Stomach smooth muscle (tissue), 2 donors: ENCODE measurements at regions not wholly inside any gene's neighbourhood (a gene's known extent, or its start where the extent isn't known, plus 50 kb on each side); places are given as distances from the start of the nearest gene placed in this dataset.

Source experiments
- H3K27ac ChIP-seq: one replicate; pipeline ENCODE4 v1.7.0; 2013; ENCODE audit warnings: mild to moderate bottlenecking, low read length, inconsistent platforms
- H3K27me3 ChIP-seq, 2 donors: one replicate each; pipeline ENCODE4 v1.7.0; 2013; ENCODE audit warnings: low read length in 2 of 2; ENCODE audit not compliant: insufficient read depth in 2 of 2, control insufficient read depth in 1 of 2
- H3K36me3 ChIP-seq, 2 donors: one replicate each; pipeline ENCODE4 v1.7.0; 2013; ENCODE audit warnings: low read length in 2 of 2; ENCODE audit not compliant: control insufficient read depth in 2 of 2, insufficient read depth in 2 of 2
- H3K4me1 ChIP-seq: one replicate; pipeline ENCODE4 v1.7.0; 2013; ENCODE audit warnings: low read length; ENCODE audit not compliant: control insufficient read depth, insufficient read depth
- H3K4me3 ChIP-seq, 2 donors: one replicate each; pipeline ENCODE4 v1.7.0; 2013; ENCODE audit warnings: low read length in 2 of 2
- H3K9ac ChIP-seq, 2 donors: one replicate each; pipeline ENCODE4 v1.7.0; 2013; ENCODE audit warnings: low read length in 2 of 2, mild to moderate bottlenecking in 1 of 2
- H3K9me3 ChIP-seq, 2 donors: one replicate each; pipeline ENCODE4 v1.7.0; 2013; ENCODE audit warnings: low read length in 2 of 2; ENCODE audit not compliant: control insufficient read depth in 2 of 2
- donor health status: healthy.
- donor health status: Pancreatic carcinoma.

DNA sequence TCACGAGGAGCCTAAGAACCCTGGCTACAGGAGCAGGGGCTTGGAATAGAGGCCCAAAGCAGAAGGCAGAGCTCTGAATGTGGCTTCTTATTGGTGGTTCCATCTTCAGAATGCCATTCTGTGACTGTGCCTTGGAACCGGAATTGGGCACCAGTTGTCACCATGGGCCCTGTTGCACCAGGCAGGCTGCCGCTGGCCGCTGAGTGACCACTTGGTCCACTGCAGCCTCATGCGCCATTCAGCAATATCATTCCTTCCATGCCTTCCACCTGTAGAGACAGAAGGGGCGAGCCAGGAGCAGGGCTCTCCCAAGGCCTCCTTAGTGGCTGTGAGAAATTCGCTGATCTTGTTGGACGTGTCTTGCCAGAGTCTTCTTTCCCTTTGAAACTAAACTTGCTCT is 270.3 kb upstream of the CHD6 start:
- Histone ChIP-seq H3K4me3 (no peak overlapping the region), H3K27me3 (no peaks in the 10 kb centered on the region), H3K9me3 (no peaks in the 10 kb centered on the region), H3K4me1 (no peaks in the 10 kb centered on the region), H3K36me3 (no peaks in the 10 kb centered on the region), H3K9ac (no peak overlapping the region), H3K27ac (no peak overlapping the region)

- H3K36me3 ChIP-seq: no peaks in the 10 kb centered on the region
- H3K27ac ChIP-seq: no peak overlapping the region
- no peaks in the 10 kb centered on the region for H3K4me1 ChIP-seq
- no peak overlapping the region for H3K9ac ChIP-seq
- H3K9me3 ChIP-seq: no peaks in the 10 kb centered on the region
- H3K27me3 ChIP-seq: peaks cover 0 to 3% of the 10 kb centered on the region in 2 donors
- H3K4me3 ChIP-seq: no peak overlapping the region
Observed at GRCh38 chr20:41887500-41887899, 269.3 kb upstream of the CHD6 start.

DNA sequence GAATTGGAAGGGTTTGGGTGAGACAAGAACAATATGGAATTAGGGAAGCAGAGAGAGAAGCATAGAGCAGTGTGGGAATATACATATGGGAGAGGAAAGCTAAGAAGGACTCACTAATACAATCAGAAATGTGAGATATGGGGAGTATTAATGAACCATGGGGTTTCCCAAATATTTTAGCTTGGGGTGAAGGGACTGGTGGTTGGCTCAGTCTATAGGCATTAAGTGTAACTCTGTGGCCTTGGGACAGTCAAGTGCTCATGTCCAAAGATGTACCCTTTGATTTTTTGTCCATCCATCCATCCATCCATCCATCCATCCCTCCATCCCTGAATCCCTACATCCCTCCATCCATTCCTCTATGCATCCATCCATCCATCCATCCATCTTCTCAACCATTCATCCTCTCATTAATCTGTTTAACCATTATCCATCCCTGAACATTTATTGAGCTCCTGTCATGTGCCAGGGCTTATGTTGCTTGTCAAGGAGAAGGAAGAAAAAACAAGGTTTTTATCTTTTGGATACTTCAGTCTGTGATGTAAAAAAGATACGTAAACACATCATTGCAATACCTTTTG is 263.4 kb upstream of the CHD6 start:
- H3K27ac ChIP-seq: no peak overlapping the region
- H3K4me3 ChIP-seq: no peak overlapping the region
- no peaks in the 10 kb centered on the region for H3K36me3 ChIP-seq
- H3K4me1 ChIP-seq: no peaks in the 10 kb centered on the region
- H3K27me3 ChIP-seq: peaks cover 0 to 3% of the 10 kb centered on the region in 2 donors
- H3K9ac ChIP-seq: no peak overlapping the region
- no peaks in the 10 kb centered on the region for H3K9me3 ChIP-seq

GRCh38 chr20:41879123-41879522 is 260.9 kb upstream of the CHD6 start:
- peaks cover 0 to 3% of the 10 kb centered on the region in 2 donors for H3K27me3 ChIP-seq
- H3K9me3 ChIP-seq: no peaks in the 10 kb centered on the region
- H3K4me3 ChIP-seq: no peak overlapping the region

GRCh38 chr20:41877911-41878310 is 259.7 kb upstream of the CHD6 start:
- peaks cover 0 to 3% of the 10 kb centered on the region in 2 donors for H3K27me3 ChIP-seq
- H3K27ac ChIP-seq: no peak overlapping the region
- no peak overlapping the region for H3K4me3 ChIP-seq
- H3K9me3 ChIP-seq: no peaks in the 10 kb centered on the region
- H3K9ac ChIP-seq: no peak overlapping the region
- no peaks in the 10 kb centered on the region for H3K4me1 ChIP-seq
- no peaks in the 10 kb centered on the region for H3K36me3 ChIP-seq

More at GRCh38 chr20:41879123-41879522, 260.9 kb upstream of the CHD6 start:
- H3K36me3 ChIP-seq: no peaks in the 10 kb centered on the region
- H3K4me1 ChIP-seq: no peaks in the 10 kb centered on the region
- no peak overlapping the region for H3K27ac ChIP-seq
- H3K9ac ChIP-seq: no peak overlapping the region

DNA sequence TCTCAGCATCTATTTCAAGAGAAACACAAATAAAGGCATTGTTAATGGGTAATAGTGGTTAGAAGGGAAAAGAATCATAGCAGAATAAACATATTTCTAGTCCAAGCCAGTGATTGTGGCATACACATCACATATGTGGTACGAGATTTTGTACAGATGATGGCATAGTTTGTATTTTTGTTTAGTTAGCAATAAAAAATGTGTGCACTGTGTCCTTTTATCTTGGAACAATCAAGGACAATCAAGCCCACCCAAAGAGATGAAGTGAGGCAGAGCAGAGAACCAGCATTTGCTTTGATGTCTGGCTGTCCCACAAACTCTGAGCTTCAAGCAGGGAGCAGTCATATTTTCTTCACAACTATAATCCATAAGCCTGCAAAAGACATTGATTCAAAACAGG is 256.5 kb upstream of the CHD6 start:
- Histone ChIP-seq H3K27me3 (no peaks in the 10 kb centered on the region), H3K36me3 (no peaks in the 10 kb centered on the region), H3K9me3 (peaks cover 0 to 8% of the 10 kb centered on the region in 2 donors), H3K4me3 (no peak overlapping the region), H3K9ac (no peak overlapping the region), H3K4me1 (no peaks in the 10 kb centered on the region), H3K27ac (no peak overlapping the region)

DNA sequence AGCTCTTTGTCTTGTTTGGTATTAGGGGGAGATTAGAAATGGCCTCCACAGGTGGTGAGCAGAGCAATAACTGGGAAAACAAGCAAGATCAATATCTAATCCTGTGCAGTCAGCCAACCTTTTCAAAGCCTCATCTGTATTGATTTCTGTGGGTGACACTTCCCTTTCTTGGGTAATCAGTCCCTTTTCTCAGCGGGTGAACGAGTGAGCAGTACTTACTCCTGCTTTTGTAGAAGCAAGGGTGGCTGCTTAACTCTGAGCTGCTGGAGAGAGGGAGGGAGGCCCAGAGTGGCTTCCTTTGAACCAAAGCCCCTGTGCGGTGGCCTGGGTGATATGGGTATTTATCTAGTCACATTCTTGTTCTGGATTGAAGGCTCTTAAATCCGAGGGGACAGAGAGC is 254.8 kb upstream of the CHD6 start:
- H3K4me1 ChIP-seq: no peaks in the 10 kb centered on the region
- no peak overlapping the region for H3K27ac ChIP-seq
- H3K36me3 ChIP-seq: no peaks in the 10 kb centered on the region
- H3K27me3 ChIP-seq: no peaks in the 10 kb centered on the region
- no peak overlapping the region for H3K4me3 ChIP-seq
- H3K9me3 ChIP-seq: peaks cover 0 to 11% of the 10 kb centered on the region in 2 donors
- H3K9ac ChIP-seq: no peak overlapping the region

- H3K27ac ChIP-seq: no peak overlapping the region
- no peaks in the 10 kb centered on the region for H3K36me3 ChIP-seq
- H3K9me3 ChIP-seq: peaks cover 0 to 11% of the 10 kb centered on the region in 2 donors
- no peaks in the 10 kb centered on the region for H3K27me3 ChIP-seq
- no peak overlapping the region for H3K4me3 ChIP-seq
- H3K9ac ChIP-seq: no peak overlapping the region
- H3K4me1 ChIP-seq: no peaks in the 10 kb centered on the region
Observed at GRCh38 chr20:41870869-41871462, 252.8 kb upstream of the CHD6 start.

- Histone ChIP-seq H3K4me1 (no peaks in the 10 kb centered on the region), H3K27me3 (no peaks in the 10 kb centered on the region), H3K27ac (no peak overlapping the region), H3K4me3 (no peak overlapping the region), H3K9me3 (peaks cover 0 to 11% of the 10 kb centered on the region in 2 donors), H3K9ac (no peak overlapping the region), H3K36me3 (no peaks in the 10 kb centered on the region)
Observed at GRCh38 chr20:41869261-41869660, 251.1 kb upstream of the CHD6 start.

GRCh38 chr20:41865938-41866337 is 247.8 kb upstream of the CHD6 start:
- Histone ChIP-seq H3K27me3 (peaks cover 0 to 5% of the 10 kb centered on the region in 2 donors), H3K9ac (no peak overlapping the region), H3K4me3 (no peak overlapping the region), H3K36me3 (no peaks in the 10 kb centered on the region), H3K4me1 (no peaks in the 10 kb centered on the region), H3K9me3 (peaks cover 0 to 8% of the 10 kb centered on the region in 2 donors), H3K27ac (no peak overlapping the region)

- Histone ChIP-seq H3K36me3 (no peaks in the 10 kb centered on the region), H3K4me1 (no peaks in the 10 kb centered on the region)
Observed at GRCh38 chr20:41862476-41862875, 244.3 kb upstream of the CHD6 start.

More at GRCh38 chr20:41862476-41862875, 244.3 kb upstream of the CHD6 start:
- Histone ChIP-seq H3K9me3 (peaks cover 0 to 4% of the 10 kb centered on the region in 2 donors), H3K27me3 (peaks cover 0 to 5% of the 10 kb centered on the region in 2 donors), H3K9ac (no peak overlapping the region), H3K4me3 (no peak overlapping the region), H3K27ac (no peak overlapping the region)
